ENCODE measurements at regions not wholly inside any gene's neighbourhood (a gene's known extent, or its start where the extent isn't known, plus 50 kb on each side); places are given as distances from the start of the nearest gene placed in this dataset.

DNA sequence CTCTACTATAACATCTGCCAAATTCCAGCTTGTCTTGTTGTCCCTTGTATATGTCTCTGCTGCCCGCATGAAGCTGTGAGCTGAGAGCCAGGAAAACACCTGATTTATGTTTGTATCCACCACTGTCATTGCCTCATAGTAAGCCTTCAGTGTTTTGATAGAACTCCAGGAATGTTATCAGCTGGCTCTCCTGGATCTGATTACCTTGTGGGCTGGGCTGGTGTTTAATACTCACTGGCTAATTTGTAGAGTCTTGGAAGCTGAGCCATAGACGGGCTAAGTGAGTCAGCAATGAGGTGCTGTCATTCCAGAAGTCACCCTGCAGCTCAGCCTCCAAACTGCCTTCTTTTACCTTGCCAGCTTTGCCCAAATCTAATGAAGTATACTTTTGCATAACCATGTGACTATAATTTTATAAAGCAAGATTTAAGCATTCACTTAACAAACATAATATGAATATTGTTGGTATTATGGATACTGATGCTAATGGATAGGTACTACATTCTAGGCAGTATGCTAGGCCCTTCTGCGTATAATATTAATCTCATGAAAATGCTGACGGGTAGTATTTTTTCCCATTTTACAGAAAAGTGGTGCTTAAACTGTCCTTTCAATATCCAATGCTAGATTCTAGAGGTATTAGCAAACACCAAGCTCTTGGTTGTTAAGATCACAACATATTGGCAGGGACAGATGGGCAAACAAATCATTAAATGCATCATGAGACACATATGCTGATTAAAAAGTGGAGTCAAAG is 62.7 kb upstream of the GATA6 start:
- no peaks in the 10 kb centered on the region for H3K4me1 ChIP-seq
- TF ChIP-seq, protein P1, sequence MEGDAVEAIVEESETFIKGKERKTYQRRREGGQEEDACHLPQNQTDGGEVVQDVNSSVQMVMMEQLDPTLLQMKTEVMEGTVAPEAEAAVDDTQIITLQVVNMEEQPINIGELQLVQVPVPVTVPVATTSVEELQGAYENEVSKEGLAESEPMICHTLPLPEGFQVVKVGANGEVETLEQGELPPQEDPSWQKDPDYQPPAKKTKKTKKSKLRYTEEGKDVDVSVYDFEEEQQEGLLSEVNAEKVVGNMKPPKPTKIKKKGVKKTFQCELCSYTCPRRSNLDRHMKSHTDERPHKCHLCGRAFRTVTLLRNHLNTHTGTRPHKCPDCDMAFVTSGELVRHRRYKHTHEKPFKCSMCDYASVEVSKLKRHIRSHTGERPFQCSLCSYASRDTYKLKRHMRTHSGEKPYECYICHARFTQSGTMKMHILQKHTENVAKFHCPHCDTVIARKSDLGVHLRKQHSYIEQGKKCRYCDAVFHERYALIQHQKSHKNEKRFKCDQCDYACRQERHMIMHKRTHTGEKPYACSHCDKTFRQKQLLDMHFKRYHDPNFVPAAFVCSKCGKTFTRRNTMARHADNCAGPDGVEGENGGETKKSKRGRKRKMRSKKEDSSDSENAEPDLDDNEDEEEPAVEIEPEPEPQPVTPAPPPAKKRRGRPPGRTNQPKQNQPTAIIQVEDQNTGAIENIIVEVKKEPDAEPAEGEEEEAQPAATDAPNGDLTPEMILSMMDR (IDR thresholded peaks at IDR 0.05): no peak
- no peaks in the 10 kb centered on the region for H3K36me3 ChIP-seq
- H3K4me3 ChIP-seq: no peak overlapping the region
- H3K27ac ChIP-seq: no peak overlapping the region
- no peaks in the 10 kb centered on the region for H3K9me3 ChIP-seq
- DNase-seq (ENCODE audit: low spot score in 2 of 2): no peak
- intact Hi-C loops (cut with DNase I): no loop called here
- no peaks in the 10 kb centered on the region for H3K27me3 ChIP-seq

DNA sequence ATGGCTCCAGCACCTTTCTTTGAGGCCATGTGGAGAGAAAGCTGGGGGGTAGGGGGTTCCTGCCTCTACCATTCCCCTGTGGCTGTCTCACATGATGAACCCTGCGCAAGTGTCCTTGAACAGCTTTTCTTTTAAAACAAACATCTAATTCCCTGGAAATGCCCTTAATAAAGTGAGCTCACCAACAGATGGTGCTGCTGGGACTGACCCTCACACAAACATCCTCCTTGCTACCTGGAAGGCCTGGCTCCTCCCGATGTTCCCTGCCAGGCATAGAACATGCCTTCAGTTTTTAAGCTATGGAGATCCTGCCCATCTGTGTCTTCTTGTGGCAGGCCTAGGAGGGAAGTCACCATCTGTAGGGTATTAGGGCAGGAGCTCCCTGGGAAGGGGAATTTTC is 60.7 kb upstream of the GATA6 start:
- H3K4me3 ChIP-seq: no peak overlapping the region
- TF ChIP-seq, protein P1 (IDR thresholded peaks at IDR 0.05): no peak
- no peaks in the 10 kb centered on the region for H3K27me3 ChIP-seq
- H3K9me3 ChIP-seq: no peaks in the 10 kb centered on the region
- DNase-seq (ENCODE audit: low spot score in 2 of 2): no peak
- intact Hi-C loops (cut with DNase I): no loop called here
- H3K36me3 ChIP-seq: no peaks in the 10 kb centered on the region
- no peaks in the 10 kb centered on the region for H3K4me1 ChIP-seq
- H3K27ac ChIP-seq: no peak overlapping the region

DNA sequence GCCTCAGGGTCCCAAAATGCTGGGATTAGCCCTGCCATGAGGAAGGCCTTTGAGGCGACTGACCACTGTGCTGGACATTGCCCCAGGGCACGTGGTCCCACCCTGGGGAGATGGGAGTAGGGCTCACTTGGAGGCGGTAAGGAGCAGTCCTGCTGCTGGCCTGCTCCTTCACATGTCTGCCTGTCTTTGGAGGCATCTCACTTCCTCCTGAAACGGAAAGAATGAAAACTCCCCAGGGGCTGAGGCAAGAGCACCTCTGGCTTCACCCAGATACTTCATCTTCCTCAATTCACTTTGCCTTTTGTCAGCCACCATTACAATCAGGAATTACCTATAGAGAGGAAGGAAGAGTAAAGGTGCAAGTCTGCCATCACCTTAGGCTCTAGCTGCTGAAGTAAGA is 59.9 kb upstream of the GATA6 start:
- intact Hi-C loops (cut with DNase I): no loop called here
- DNase-seq (ENCODE audit: low spot score in 2 of 2): no peak
- no peaks in the 10 kb centered on the region for H3K36me3 ChIP-seq
- H3K4me3 ChIP-seq: no peak overlapping the region
- no peak overlapping the region for H3K27ac ChIP-seq
- no peaks in the 10 kb centered on the region for H3K9me3 ChIP-seq
- TF ChIP-seq, protein P1 (IDR thresholded peaks at IDR 0.05): no peak
- H3K27me3 ChIP-seq: no peaks in the 10 kb centered on the region
- no peaks in the 10 kb centered on the region for H3K4me1 ChIP-seq

DNA sequence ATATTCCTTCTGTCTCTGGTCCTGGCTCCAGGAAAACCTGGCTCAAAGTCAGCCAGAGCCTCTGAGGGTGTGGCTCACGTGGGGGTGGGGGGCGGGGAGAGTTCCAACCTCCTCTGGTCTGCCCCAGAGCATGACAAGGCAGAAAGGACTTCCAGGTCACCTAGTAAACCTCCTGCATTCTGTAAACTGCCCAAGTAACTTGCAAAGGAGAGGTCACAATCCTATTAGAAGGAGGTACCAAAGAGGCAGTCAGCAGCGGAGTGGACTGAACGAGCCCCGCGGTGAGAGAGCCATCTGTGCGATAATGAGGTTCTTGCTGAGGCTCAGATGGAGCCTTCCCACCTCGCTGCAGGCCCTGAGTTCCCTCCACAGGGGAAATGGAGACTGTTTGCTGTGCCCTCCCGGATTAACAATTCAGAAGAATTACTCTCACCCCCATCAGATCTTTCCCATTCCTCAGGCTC is 58.9 kb upstream of the GATA6 start:
- DNase-seq (ENCODE audit: low spot score in 2 of 2): no peak
- H3K27me3 ChIP-seq: no peaks in the 10 kb centered on the region
- H3K36me3 ChIP-seq: no peaks in the 10 kb centered on the region
- no peaks in the 10 kb centered on the region for H3K9me3 ChIP-seq
- H3K4me3 ChIP-seq: no peak overlapping the region
- H3K4me1 ChIP-seq: no peaks in the 10 kb centered on the region
- intact Hi-C loops (cut with DNase I): no loop called here
- TF ChIP-seq, protein P1 (IDR thresholded peaks at IDR 0.05): no peak
- no peak overlapping the region for H3K27ac ChIP-seq

DNA sequence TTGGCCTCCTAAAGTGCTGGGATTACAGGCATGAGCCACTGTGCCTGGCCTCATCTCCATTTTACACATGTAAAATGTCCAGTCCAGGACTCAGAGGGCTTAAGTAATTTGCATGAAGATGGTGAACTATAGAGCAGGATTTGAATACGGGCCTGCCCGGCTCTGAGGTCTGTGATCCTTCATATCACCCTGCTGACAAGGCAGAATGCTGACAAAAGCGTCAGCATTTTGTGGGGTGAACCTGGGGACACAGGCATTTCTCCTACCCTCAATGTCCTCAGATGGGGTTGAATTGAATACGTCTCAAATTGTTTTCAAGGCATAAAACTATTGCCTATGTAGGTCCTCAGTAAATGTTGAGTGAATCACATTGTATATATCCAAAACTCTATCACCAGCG is 57.2 kb upstream of the GATA6 start:
- TF ChIP-seq, protein P1 (IDR thresholded peaks at IDR 0.05): no peak
- intact Hi-C loops (cut with DNase I): no loop called here
- no peak for DNase-seq (ENCODE audit: low spot score in 2 of 2)
- Histone ChIP-seq H3K9me3 (no peaks in the 10 kb centered on the region), H3K36me3 (no peaks in the 10 kb centered on the region), H3K27me3 (no peaks in the 10 kb centered on the region), H3K4me3 (no peak overlapping the region), H3K27ac (no peak overlapping the region), H3K4me1 (no peaks in the 10 kb centered on the region)

Data from ascending aorta (tissue), 2 donors.